NCI-H82 treated with DMSO at 0.1 percent for 48 hours (cell line): ENCODE measurements at regions not wholly inside any gene's neighbourhood (a gene's known extent, or its start where the extent isn't known, plus 50 kb on each side); places are given as distances from the start of the nearest gene placed in this dataset.

ENCODE experiments used
- DNase-seq: peaks from one replicate; lab custom pipeline; 2025; ENCODE audit not compliant: unreplicated experiment; lab: John Stamatoyannopoulos, UW

GRCh38 chr7:67413670-67414069 lies 417.0 kb downstream of the TYW1 start:
- DNase-seq: no peak

DNA sequence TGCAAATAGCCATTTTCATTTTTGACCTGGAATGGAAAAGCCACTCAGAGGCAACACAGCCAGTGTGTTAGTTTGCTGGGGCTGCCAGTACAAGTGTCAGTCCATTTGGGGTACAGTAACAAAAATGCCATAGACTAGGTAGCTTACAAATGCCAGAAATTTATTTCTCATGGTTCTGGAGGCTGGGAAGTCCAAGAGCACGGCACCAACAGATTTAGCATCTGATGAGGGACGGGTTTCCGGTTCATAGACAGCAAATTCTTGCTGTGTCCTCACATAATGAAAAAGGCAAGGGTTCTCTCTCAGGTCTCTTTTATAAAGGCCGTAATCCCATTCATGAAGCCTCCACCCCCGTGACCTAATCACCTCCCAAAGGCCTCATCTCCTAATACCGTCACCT lies 418.2 kb downstream of the TYW1 start:
- no peak for DNase-seq

- no peak for DNase-seq
Observed at GRCh38 chr7:67422601-67423000, 426.0 kb downstream of the TYW1 start.

- DNase-seq: no peak
Observed at GRCh38 chr7:67423065-67423464, 426.4 kb downstream of the TYW1 start.

DNA sequence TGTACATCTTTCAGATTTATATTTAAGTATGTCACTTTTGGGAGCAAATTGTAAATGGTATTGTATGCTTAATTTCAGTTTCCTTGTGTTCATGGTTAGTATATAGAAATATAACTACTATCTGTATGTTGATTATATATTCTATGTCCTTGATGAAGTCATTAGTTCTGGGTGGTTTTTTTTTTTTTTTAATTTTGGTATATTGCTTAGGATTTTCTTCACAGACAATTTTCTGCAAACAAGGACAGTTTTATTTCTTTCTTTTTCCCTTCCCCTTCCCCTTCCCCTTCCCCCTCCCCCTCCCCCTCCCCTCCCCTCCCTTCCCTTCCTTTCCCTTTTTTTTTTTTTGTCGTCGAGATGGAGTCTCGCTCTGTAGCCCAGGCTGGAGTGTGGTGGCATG lies 430.0 kb downstream of the TYW1 start:
- DNase-seq: no peak

- no peak for DNase-seq
Observed at GRCh38 chr7:67429735-67430134, 433.1 kb downstream of the TYW1 start.

GRCh38 chr7:67432536-67433234 lies 436.1 kb downstream of the TYW1 start:
- DNase-seq: no peak

DNA sequence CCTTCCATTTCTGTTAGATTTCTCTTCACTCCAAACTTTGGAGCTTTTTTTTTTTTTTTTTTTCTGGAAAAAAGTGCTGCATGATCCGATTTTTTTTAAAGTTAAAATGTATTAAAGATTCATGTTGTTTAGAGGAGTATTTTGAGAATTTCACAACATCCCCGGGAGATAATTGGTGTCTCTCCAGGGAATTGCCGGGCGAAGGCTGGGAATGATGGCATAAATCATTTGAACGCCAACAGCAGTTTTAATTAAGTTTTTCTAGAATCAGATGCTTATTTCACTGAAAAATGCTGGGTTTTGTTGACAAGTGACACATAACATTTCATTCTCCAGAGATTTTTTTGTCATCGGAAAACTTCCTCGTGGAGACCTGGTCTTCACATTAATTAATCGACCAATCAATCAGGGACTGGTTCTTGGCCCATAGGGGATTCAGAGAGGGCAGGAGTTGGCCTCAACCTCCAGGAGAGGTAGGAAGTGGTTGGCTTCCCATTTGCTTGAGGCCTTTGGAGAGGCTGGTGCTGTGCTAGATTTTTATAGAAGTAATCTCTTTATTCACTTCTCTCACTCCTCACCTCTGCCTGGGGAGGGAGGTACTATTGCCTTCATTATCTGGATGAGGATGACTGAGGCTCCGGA lies 439.4 kb downstream of the TYW1 start:
- DNase-seq: no peak

DNA sequence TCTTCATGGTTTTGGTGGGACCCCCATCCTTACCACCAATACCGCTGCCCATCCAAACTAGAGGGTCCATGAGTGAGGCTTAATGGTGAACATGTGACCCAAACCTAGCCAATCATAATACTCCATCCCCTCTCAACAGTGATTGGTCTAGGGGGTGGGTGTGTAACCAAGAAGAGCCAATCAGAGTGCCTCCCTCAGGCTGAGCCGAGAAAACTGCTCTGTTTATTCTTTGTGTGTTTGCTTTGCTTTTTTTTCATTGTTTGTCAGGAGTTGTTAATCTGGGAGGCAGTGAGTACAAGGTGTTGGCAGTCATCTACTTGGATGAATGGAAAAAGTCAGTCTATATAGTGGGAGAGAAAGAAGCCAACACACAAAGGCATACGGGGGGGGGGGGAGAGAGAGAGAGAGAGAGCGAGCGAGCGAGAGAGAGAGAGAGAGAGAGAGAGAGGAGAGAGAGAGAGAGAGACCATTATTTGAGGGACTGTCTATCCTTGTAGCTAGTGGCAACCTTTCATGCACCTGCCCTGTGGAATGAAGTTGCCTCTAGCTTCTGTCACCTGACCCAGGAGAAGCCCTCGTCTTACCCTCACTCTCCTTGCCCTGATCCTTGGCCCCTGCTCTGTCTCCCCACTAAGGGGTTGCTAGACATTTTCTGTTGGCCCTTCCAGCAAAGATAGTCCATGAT lies 441.7 kb downstream of the TYW1 start:
- no peak for DNase-seq

DNA sequence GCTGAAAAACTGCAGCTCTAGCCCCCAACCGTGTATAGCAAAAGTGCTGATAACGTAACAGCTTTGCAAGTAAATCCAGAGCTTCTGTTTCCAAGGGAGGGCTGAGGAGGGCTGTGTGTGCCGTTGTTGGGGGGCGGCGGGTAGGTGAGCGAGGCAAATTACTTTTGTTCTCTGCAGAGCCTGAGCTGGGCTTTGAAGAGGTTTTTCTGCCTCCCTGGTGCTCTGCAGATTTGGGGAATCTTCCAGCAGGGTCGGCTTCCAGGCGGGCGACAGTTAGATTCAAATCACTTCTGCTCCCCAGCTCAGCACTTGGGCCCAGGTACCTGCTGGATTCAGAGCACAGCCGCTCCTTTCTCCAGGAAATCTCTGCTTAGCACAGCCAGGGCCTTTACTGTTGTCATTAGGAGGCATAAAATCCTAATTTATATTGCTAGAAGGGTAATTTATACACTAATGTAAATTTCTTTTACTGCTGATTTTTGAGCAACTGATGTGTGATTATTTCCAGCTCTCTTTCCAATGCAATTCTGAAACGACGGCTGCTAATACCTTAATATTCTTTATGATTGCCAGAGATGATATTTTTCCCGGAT lies 442.4 kb downstream of the TYW1 start:
- DNase-seq: peak; percentile 11

DNA sequence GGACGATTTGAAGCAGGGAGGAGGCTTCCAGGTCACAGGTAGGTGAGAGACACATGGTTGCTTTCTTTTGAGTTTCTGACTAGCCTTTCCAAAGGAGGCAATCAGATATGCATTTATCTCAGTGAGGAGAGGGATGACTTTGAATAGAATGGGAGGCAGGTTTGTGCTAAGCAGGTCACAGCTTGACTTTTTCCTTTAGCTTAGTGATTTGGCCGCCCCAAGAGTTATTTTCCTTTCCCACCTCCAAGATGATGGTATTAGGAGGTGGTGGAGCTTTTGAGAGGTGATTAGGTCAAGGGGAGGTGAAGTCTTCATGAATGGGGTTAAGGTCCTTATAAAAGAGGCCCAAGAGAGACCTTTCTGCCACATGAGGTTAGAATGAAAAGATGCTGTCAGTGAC lies 443.7 kb downstream of the TYW1 start:
- DNase-seq: no peak

DNA sequence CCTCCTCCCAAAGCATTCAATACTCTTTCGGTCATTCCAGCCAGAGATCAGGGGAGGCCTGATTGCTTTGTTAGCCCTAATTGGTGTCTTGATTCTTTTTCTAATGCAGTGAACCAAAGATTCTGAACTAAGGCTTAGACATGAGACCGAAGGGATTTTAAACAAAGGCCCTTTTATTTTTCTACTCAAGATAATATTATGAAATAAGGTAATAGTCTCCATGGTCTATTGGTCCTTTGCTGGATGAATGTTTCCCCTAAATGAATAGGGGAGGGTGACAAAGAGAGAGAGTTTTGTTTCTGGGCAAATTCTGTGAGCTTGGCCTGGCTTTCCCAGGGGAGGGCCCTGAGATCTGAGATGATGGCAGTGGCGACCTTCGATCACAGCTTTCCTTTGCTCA lies 449.1 kb downstream of the TYW1 start:
- DNase-seq: no peak

DNA sequence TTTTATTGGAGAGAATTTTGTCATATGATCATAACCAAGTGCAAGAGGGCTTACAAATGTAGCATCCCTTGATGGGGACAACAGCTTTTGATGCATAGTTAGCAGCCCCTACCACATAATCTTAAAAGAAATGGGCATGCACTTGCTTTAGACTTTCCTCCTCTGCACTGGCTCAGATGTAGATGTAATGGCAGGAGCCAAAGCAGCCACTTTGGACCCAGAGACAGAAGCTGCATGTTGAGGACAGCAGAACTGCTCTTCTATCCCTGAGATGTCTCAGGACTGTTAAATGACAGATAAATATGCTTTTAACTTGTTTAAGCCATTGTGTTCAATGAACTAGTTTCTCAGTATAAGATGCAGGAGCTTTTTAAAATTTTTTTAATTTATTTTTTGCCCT lies 450.7 kb downstream of the TYW1 start:
- no peak for DNase-seq

DNA sequence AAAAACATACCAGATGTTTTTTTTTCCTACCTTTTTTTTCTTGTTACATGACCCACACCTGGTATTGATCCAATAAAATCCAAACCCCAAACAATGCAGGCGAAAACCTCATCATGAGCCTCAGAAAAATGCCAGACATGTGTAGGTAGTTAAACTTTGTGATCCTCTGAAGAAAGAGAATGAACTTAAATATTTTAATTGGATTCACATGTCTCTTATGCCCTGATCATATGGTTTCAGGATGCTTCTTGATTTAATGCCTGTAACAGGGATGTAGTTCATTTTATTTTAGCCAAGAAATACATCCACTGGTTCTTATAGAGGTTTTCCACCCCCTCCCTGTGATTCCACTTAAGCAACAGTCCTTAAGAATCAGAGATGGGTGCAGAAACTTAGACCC lies 451.6 kb downstream of the TYW1 start:
- peak; percentile 31 for DNase-seq

- DNase-seq: no peak
Observed at GRCh38 chr7:67450171-67450570, 453.5 kb downstream of the TYW1 start.

GRCh38 chr7:67451306-67451705 lies 454.7 kb downstream of the TYW1 start:
- no peak for DNase-seq

DNA sequence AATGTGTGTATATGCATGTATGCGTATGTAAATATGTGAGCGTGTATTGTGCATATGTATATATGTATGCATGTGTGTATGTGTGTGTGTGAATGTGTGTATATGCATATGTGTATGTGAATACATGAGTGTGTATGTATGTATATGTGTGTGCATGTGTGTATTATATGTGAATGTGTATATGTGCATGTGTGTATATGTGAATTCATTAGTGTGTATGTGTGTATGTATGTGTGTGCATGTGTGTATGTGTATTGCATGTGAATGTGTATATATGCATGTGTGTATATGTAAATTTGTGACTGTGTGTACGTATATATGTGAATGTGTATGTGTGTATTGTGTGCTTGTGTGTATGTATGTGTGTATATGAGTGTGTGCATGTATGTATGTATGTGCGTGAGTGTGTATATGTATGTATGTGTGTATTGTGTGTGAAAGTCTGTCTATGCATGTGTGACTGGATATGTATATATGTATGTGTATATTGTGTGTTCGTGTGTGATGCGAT lies 455.9 kb downstream of the TYW1 start:
- no peak for DNase-seq

DNA sequence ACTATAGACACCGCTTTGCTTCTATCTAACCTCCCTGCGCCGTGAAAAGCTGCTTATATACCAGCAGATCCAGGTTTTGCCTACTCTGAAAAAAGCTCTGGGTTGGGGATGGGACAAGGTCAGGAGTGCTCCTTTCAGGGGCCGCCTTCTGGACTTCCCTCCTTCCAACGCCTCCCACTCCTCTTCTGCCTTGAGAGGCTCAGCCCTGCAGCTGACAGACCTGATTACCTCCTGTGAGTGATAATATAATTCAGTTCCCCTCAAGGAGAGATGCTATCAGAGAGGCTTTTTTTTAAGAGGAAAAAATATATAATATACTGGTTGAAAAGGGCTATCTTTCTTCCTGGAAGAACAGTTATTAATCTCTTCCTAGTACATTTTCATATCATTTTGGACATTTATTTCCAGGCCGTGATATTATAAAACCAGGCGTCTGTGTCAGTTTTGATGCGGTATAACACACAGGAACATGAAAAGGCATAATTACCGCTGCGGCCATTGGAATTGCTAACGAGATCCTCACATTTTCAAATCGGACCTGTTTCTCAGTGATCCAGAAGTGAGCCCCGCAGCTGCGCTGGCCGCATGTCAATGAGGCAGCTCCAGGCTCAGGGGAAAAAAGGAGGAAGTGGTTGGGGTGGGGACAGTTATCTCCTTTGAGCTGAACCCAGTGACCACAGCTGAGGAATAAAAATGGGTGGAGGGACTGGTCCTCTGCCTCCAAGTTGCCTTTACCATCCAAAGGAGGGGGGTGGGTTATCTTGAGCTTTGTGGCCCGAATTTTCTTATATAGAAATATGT lies 457.1 kb downstream of the TYW1 start:
- DNase-seq: no peak

- no peak for DNase-seq
Observed at GRCh38 chr7:67455508-67455907, 458.9 kb downstream of the TYW1 start.

DNA sequence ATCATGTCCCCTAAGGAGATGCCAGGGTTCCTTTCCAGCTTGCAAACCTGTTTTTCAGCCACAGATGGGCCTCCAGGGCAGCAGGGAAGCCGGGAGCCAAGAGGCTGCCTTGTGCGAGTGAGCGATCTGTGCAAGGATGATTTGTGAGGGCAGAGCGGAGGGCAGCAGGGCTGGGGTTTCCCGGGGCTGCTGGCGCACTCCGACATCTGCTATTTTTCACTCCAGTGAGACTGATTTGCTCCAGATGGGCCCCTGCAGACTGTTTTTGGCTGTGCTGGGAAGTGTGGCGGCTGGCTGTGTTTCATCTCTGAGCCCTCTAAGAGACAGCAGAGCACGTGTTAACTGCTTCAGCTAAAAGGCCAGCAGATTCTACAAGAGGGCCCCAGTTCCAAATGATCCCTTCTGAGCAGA lies 466.2 kb downstream of the TYW1 start:
- peak; percentile 47 for DNase-seq

- peak; percentile 11 for DNase-seq
Observed at GRCh38 chr7:67463316-67463715, 466.7 kb downstream of the TYW1 start.
